ENCODE measurements at regions not wholly inside any gene's neighbourhood (a gene's known extent, or its start where the extent isn't known, plus 50 kb on each side); places are given as distances from the start of the nearest gene placed in this dataset.

- TF ChIP-seq CTCF (IDR thresholded peaks at IDR 0.05), result no peak
These were observed 633.7 kb upstream of the HTR2C start for GRCh38 chrX:113950081-113950678.

- peak; percentile 39 for TF ChIP-seq CTCF (IDR thresholded peaks at IDR 0.05)
These were observed 636.3 kb upstream of the HTR2C start for GRCh38 chrX:113947548-113947947.

GRCh38 chrX:113935518-113935917, 648.4 kb upstream of the HTR2C start:
- TF ChIP-seq CTCF (IDR thresholded peaks at IDR 0.05), result no peak

GRCh38 chrX:113933931-113934330, 650.0 kb upstream of the HTR2C start:
- TF ChIP-seq CTCF (IDR thresholded peaks at IDR 0.05), result no peak

GRCh38 chrX:113929004-113929403, 654.9 kb upstream of the HTR2C start:
- peak; percentile 64 for TF ChIP-seq CTCF (IDR thresholded peaks at IDR 0.05)

GRCh38 chrX:113920661-113921060, 663.2 kb upstream of the HTR2C start:
- TF ChIP-seq CTCF (IDR thresholded peaks at IDR 0.05), result no peak

GRCh38 chrX:113919387-113919786, 664.5 kb upstream of the HTR2C start:
- no peak for TF ChIP-seq CTCF (IDR thresholded peaks at IDR 0.05)

GRCh38 chrX:113906168-113906567, 677.7 kb upstream of the HTR2C start:
- TF ChIP-seq CTCF (IDR thresholded peaks at IDR 0.05), result no peak
